ENCODE measurements at regions not wholly inside any gene's neighbourhood (a gene's known extent, or its start where the extent isn't known, plus 50 kb on each side); places are given as distances from the start of the nearest gene placed in this dataset.

GRCh38 chr18:59961070-59961469 lies 61.3 kb downstream of the PMAIP1 start:
- no peak for TF ChIP-seq CTCF (IDR thresholded peaks at IDR 0.05; ENCODE audit: insufficient read depth, low read depth, low read length, missing control alignments)
- peak; percentile 66 for DNase-seq (ENCODE audit: low read depth)
- H3K4me3 ChIP-seq (ENCODE audit: low read depth, low read length) = peak overlapping the region; percentile 21; the same call in 1 of the 2 replicates

DNA sequence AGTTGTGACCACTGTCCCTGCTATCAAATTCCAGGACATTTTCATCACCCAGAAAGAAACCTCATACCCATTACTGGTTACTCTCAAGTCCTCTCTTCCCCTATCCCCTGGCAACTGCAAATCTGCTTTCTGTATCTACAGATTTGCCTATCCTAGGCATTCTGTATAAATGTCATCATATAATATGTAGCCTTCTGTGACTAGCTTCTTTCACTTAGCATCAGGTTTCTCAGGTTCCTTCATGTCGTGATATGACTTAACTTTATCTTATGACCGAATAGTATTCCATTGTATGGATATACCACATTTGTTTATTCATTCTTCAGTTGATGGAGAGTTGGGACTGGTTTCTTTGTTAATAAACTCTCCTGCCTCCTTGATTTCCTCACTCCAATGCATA lies 60.5 kb downstream of the PMAIP1 start:
- peak; percentile 25 for DNase-seq (ENCODE audit: low read depth)
- no peak for TF ChIP-seq CTCF (IDR thresholded peaks at IDR 0.05; ENCODE audit: insufficient read depth, low read depth, low read length, missing control alignments)
- H3K4me3 ChIP-seq (ENCODE audit: low read depth, low read length) = no peak overlapping the region

DNA sequence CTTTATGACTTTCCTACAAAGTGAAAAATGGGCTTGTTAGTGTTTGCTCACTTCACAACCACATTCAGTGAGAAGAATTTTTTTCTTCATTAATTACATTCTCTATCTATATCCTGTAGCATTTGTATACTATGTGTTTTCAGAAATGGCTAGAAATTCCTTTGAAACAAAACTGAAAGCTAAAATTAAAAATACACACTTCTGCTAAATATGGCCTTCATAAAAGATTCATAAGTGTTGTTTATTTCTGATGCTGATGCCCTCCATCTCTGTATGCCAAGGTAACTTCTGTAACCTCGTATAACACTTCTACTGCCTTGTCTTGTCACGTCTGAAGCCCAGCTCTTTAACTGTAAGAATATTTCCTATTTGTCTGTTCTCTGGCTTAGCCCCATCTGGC lies 59.8 kb downstream of the PMAIP1 start:
- no peak for TF ChIP-seq CTCF (IDR thresholded peaks at IDR 0.05; ENCODE audit: insufficient read depth, low read depth, low read length, missing control alignments)
- peak; percentile 13 for DNase-seq (ENCODE audit: low read depth)
- H3K4me3 ChIP-seq (ENCODE audit: low read depth, low read length) = no peak overlapping the region

DNA sequence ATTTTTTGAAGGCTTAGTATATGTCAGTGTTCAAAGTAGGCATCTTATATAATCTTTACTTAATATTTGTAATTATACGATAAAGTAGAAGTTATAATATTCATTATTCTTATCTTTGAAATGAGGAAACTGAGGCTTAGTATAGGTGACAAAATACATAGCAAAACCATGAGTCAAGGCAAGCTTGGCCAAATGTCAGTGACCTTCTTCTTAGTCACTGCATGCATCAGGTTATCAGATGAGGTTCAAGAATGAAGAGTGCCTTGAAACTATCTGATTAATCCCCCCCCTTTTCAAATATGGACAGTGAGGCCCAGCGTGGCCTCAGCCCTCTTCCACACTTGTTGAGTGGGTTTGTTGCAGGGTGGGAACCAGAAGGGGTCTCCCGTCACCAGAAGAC lies 59.3 kb downstream of the PMAIP1 start:
- H3K4me3 ChIP-seq (ENCODE audit: low read depth, low read length) = no peak overlapping the region
- no peak for TF ChIP-seq CTCF (IDR thresholded peaks at IDR 0.05; ENCODE audit: insufficient read depth, low read depth, low read length, missing control alignments)
- no peak for DNase-seq (ENCODE audit: low read depth)

- TF ChIP-seq CTCF (IDR thresholded peaks at IDR 0.05; ENCODE audit: insufficient read depth, low read depth, low read length, missing control alignments) = no peak
- H3K4me3 ChIP-seq (ENCODE audit: low read depth, low read length) = no peak overlapping the region
- peak; percentile 74 for DNase-seq (ENCODE audit: low read depth)
These were observed 58.2 kb downstream of the PMAIP1 start for GRCh38 chr18:59957957-59958356.

- DNase-seq (ENCODE audit: low read depth) = no peak
These were observed 55.0 kb downstream of the PMAIP1 start for GRCh38 chr18:59954755-59955156.

More at GRCh38 chr18:59954755-59955156, 55.0 kb downstream of the PMAIP1 start:
- no peak for TF ChIP-seq CTCF (IDR thresholded peaks at IDR 0.05; ENCODE audit: insufficient read depth, low read depth, low read length, missing control alignments)
- no peak overlapping the region for H3K4me3 ChIP-seq (ENCODE audit: low read depth, low read length)
